DND-41 (cell line): ENCODE measurements at regions not wholly inside any gene's neighbourhood (a gene's known extent, or its start where the extent isn't known, plus 50 kb on each side); places are given as distances from the start of the nearest gene placed in this dataset.

Experiments used
- EZH2 ChIP-seq: IDR thresholded peaks from 3 replicates; pipeline ENCODE4 v1.6.1; 2012; ENCODE audit warnings: borderline replicate concordance, low read depth, mild to moderate bottlenecking, moderate library complexity, low read length, inconsistent platforms; ENCODE audit not compliant: severe bottlenecking
- TF ChIP-seq, protein P1 (sequence below): IDR thresholded peaks from 2 replicates; pipeline ENCODE4 v1.5.1; 2012; ENCODE audit warnings: borderline replicate concordance, low read length, moderate library complexity, mild to moderate bottlenecking; ENCODE audit not compliant: poor library complexity, severe bottlenecking; ENCODE audit errors: extremely low read depth

DNA sequence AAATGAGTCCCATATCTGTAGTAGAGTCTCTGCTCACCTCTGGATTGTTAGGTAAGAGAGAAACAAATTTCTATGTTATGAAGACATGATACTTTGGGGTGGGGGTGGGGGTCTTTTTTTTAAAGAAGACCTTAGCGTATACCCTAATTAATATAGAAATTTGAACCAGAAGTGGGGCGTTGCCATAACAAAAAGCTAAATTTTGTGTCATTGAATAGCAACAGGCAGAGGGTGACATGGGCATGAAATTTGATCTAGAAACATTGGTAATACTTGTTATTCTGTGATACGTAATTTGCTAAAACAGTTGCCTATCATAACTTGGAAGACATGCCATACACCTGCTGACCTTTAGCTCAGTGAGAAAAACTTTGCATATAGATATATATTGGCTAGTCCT, 92.3 kb upstream of the SLC38A2 start:
- TF ChIP-seq, protein P1, sequence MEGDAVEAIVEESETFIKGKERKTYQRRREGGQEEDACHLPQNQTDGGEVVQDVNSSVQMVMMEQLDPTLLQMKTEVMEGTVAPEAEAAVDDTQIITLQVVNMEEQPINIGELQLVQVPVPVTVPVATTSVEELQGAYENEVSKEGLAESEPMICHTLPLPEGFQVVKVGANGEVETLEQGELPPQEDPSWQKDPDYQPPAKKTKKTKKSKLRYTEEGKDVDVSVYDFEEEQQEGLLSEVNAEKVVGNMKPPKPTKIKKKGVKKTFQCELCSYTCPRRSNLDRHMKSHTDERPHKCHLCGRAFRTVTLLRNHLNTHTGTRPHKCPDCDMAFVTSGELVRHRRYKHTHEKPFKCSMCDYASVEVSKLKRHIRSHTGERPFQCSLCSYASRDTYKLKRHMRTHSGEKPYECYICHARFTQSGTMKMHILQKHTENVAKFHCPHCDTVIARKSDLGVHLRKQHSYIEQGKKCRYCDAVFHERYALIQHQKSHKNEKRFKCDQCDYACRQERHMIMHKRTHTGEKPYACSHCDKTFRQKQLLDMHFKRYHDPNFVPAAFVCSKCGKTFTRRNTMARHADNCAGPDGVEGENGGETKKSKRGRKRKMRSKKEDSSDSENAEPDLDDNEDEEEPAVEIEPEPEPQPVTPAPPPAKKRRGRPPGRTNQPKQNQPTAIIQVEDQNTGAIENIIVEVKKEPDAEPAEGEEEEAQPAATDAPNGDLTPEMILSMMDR, result no peak
- TF ChIP-seq EZH2, result no peak
